ENCODE measurements at regions not wholly inside any gene's neighbourhood (a gene's known extent, or its start where the extent isn't known, plus 50 kb on each side); places are given as distances from the start of the nearest gene placed in this dataset.

DNA sequence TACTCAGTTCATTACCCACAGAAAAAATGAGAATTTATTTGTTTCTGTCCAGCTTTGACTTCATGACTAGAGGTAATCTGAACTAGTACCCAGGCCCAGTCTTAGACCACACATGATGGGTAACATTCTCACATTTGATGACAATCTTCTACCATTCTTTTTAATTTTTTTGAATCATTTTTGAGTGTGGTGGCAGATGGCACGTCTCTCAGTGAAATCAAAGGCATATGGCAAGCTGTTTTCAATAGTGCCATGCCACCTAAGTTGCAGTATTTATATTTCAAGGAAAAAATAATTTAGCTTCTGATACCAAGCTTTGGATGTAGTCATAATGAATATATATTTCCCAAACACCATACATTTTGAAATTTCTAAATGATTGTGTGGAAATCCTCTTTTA is 88.8 kb upstream of the HS3ST5 start:
- no peaks in the 10 kb centered on the region for H4K20me1 ChIP-seq (replicated peaks; ENCODE audit: insufficient read depth)
- H3K9me2 ChIP-seq (ENCODE audit: insufficient read depth): no peaks in the 10 kb centered on the region
- 0 out of 2 replicates have a peak, but pooled peaks cover 3% of the 10 kb centered on the region for H3F3A ChIP-seq (replicated peaks; ENCODE audit: low read depth)
- Mint-ChIP-seq H3K27ac (no peak overlapping the region), H3K36me3 (ENCODE audit: low read depth) (peaks cover 16% of the 10 kb centered on the region), H3K4me3 (no peak overlapping the region), H3K9me3 (peaks cover 5% of the 10 kb centered on the region; the same call in 2 of the 3 replicates), H3K4me1 (peaks cover 44% of the 10 kb centered on the region), H3K27me3 (ENCODE audit: insufficient read depth, low read depth, poor library complexity) (peaks cover 13% of the 10 kb centered on the region)
- no peaks in the 10 kb centered on the region for H3K36me3 ChIP-seq (ENCODE audit: insufficient read depth)
- no peak for DNase-seq (ENCODE audit: low spot score)
- peak overlapping the region; percentile 10; the same call in 1 of the 2 replicates for H3K4me2 ChIP-seq
- no peak for ATAC-seq
- TF ChIP-seq, protein P1, sequence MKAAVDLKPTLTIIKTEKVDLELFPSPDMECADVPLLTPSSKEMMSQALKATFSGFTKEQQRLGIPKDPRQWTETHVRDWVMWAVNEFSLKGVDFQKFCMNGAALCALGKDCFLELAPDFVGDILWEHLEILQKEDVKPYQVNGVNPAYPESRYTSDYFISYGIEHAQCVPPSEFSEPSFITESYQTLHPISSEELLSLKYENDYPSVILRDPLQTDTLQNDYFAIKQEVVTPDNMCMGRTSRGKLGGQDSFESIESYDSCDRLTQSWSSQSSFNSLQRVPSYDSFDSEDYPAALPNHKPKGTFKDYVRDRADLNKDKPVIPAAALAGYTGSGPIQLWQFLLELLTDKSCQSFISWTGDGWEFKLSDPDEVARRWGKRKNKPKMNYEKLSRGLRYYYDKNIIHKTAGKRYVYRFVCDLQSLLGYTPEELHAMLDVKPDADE (IDR thresholded peaks at IDR 0.05): no peak
- no peak for TF ChIP-seq CREB1 (CRISPR knock-in tag; IDR thresholded peaks at IDR 0.05; ENCODE audit: low read depth)
- TF ChIP-seq JUNB (IDR thresholded peaks at IDR 0.05; ENCODE audit: unreplicated experiment): no peak
- no peak for TF ChIP-seq ZNF331 (CRISPR knock-in tag; IDR thresholded peaks at IDR 0.05; ENCODE audit: low read depth)
- TF ChIP-seq, protein P2, sequence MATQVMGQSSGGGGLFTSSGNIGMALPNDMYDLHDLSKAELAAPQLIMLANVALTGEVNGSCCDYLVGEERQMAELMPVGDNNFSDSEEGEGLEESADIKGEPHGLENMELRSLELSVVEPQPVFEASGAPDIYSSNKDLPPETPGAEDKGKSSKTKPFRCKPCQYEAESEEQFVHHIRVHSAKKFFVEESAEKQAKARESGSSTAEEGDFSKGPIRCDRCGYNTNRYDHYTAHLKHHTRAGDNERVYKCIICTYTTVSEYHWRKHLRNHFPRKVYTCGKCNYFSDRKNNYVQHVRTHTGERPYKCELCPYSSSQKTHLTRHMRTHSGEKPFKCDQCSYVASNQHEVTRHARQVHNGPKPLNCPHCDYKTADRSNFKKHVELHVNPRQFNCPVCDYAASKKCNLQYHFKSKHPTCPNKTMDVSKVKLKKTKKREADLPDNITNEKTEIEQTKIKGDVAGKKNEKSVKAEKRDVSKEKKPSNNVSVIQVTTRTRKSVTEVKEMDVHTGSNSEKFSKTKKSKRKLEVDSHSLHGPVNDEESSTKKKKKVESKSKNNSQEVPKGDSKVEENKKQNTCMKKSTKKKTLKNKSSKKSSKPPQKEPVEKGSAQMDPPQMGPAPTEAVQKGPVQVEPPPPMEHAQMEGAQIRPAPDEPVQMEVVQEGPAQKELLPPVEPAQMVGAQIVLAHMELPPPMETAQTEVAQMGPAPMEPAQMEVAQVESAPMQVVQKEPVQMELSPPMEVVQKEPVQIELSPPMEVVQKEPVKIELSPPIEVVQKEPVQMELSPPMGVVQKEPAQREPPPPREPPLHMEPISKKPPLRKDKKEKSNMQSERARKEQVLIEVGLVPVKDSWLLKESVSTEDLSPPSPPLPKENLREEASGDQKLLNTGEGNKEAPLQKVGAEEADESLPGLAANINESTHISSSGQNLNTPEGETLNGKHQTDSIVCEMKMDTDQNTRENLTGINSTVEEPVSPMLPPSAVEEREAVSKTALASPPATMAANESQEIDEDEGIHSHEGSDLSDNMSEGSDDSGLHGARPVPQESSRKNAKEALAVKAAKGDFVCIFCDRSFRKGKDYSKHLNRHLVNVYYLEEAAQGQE (IDR thresholded peaks at IDR 0.05; ENCODE audit: unreplicated experiment): no peak
- no peak for TF ChIP-seq EZH2 (IDR thresholded peaks at IDR 0.05; ENCODE audit: low read depth, unreplicated experiment)
- no peak for TF ChIP-seq EZH2phosphoT487 (IDR thresholded peaks at IDR 0.05; ENCODE audit: unreplicated experiment)
- TF ChIP-seq, protein P3, sequence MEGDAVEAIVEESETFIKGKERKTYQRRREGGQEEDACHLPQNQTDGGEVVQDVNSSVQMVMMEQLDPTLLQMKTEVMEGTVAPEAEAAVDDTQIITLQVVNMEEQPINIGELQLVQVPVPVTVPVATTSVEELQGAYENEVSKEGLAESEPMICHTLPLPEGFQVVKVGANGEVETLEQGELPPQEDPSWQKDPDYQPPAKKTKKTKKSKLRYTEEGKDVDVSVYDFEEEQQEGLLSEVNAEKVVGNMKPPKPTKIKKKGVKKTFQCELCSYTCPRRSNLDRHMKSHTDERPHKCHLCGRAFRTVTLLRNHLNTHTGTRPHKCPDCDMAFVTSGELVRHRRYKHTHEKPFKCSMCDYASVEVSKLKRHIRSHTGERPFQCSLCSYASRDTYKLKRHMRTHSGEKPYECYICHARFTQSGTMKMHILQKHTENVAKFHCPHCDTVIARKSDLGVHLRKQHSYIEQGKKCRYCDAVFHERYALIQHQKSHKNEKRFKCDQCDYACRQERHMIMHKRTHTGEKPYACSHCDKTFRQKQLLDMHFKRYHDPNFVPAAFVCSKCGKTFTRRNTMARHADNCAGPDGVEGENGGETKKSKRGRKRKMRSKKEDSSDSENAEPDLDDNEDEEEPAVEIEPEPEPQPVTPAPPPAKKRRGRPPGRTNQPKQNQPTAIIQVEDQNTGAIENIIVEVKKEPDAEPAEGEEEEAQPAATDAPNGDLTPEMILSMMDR (conservative IDR thresholded peaks at IDR 0.05; ENCODE audit: low read depth in 2 of 2): no peak
- TF ChIP-seq STAT1 (IDR thresholded peaks at IDR 0.05; ENCODE audit: unreplicated experiment): no peak
- no peak for TF ChIP-seq NANOG (IDR thresholded peaks at IDR 0.05; ENCODE audit: borderline replicate concordance)
- TF ChIP-seq, protein P4, sequence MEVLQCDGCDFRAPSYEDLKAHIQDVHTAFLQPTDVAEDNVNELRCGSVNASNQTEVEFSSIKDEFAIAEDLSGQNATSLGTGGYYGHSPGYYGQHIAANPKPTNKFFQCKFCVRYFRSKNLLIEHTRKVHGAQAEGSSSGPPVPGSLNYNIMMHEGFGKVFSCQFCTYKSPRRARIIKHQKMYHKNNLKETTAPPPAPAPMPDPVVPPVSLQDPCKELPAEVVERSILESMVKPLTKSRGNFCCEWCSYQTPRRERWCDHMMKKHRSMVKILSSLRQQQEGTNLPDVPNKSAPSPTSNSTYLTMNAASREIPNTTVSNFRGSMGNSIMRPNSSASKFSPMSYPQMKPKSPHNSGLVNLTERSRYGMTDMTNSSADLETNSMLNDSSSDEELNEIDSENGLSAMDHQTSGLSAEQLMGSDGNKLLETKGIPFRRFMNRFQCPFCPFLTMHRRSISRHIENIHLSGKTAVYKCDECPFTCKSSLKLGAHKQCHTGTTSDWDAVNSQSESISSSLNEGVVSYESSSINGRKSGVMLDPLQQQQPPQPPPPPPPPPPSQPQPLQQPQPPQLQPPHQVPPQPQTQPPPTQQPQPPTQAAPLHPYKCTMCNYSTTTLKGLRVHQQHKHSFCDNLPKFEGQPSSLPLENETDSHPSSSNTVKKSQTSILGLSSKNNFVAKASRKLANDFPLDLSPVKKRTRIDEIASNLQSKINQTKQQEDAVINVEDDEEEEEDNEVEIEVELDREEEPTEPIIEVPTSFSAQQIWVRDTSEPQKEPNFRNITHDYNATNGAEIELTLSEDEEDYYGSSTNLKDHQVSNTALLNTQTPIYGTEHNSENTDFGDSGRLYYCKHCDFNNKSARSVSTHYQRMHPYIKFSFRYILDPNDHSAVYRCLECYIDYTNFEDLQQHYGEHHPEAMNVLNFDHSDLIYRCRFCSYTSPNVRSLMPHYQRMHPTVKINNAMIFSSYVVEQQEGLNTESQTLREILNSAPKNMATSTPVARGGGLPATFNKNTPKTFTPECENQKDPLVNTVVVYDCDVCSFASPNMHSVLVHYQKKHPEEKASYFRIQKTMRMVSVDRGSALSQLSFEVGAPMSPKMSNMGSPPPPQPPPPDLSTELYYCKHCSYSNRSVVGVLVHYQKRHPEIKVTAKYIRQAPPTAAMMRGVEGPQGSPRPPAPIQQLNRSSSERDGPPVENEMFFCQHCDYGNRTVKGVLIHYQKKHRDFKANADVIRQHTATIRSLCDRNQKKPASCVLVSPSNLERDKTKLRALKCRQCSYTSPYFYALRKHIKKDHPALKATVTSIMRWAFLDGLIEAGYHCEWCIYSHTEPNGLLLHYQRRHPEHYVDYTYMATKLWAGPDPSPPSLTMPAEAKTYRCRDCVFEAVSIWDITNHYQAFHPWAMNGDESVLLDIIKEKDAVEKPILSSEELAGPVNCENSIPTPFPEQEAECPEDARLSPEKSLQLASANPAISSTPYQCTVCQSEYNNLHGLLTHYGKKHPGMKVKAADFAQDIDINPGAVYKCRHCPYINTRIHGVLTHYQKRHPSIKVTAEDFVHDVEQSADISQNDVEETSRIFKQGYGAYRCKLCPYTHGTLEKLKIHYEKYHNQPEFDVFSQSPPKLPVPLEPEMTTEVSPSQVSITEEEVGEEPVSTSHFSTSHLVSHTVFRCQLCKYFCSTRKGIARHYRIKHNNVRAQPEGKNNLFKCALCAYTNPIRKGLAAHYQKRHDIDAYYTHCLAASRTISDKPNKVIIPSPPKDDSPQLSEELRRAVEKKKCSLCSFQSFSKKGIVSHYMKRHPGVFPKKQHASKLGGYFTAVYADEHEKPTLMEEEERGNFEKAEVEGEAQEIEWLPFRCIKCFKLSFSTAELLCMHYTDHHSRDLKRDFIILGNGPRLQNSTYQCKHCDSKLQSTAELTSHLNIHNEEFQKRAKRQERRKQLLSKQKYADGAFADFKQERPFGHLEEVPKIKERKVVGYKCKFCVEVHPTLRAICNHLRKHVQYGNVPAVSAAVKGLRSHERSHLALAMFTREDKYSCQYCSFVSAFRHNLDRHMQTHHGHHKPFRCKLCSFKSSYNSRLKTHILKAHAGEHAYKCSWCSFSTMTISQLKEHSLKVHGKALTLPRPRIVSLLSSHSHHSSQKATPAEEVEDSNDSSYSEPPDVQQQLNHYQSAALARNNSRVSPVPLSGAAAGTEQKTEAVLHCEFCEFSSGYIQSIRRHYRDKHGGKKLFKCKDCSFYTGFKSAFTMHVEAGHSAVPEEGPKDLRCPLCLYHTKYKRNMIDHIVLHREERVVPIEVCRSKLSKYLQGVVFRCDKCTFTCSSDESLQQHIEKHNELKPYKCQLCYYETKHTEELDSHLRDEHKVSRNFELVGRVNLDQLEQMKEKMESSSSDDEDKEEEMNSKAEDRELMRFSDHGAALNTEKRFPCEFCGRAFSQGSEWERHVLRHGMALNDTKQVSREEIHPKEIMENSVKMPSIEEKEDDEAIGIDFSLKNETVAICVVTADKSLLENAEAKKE (CRISPR knock-in tag; IDR thresholded peaks at IDR 0.05): no peak
- no peak for TF ChIP-seq ZNF114 (CRISPR knock-in tag; IDR thresholded peaks at IDR 0.05)
- no peak overlapping the region for H3K27ac ChIP-seq (ENCODE audit: low read depth)
- H3K79me2 ChIP-seq (replicated peaks; ENCODE audit: insufficient read depth): peaks cover 82% of the 10 kb centered on the region
- no peak overlapping the region for H3K4me3 ChIP-seq
- no peaks in the 10 kb centered on the region for H3K27me3 ChIP-seq (ENCODE audit: insufficient read depth)
- H3K4me1 ChIP-seq (ENCODE audit: insufficient read depth): peaks cover 51% of the 10 kb centered on the region
- H2AFZ ChIP-seq: no peak overlapping the region

Measured in GM23338 (cell line).